CD14-positive monocyte (primary cell): ENCODE measurements at regions not wholly inside any gene's neighbourhood (a gene's known extent, or its start where the extent isn't known, plus 50 kb on each side); places are given as distances from the start of the nearest gene placed in this dataset.

Experiments
- DNase-seq, 3 donors: peaks; one replicate each; pipeline ENCODE4 v3.0.0-alpha.2; 2011 to 2022
- H2AFZ ChIP-seq: 2 replicates; pipeline ENCODE4 v1.6.0; 2012; ENCODE audit warnings: mild to moderate bottlenecking, low read depth, low read length, inconsistent platforms; ENCODE audit not compliant: insufficient read depth, poor library complexity, severe bottlenecking
- H3K27ac ChIP-seq, 2 donors: 1 replicate in 1 of 2; 2 replicates in 1 of 2; pipeline ENCODE4 v1.5.1; 2012 to 2013; ENCODE audit warnings: low read length in 2 of 2, control low read depth in 1 of 2, inconsistent platforms in 1 of 2, low read depth in 1 of 2, mild to moderate bottlenecking in 1 of 2
- H3K27me3 ChIP-seq, 2 donors: one replicate each; pipeline versions ENCODE4 v1.6.0 to v1.6.1; 2011 to 2013; ENCODE audit warnings: low read length in 2 of 2; ENCODE audit not compliant: control insufficient read depth in 2 of 2, insufficient read depth in 2 of 2
- H3K36me3 ChIP-seq, 2 donors: replicated peaks in 1 of 2; 1 replicate in 1 of 2; 2 replicates in 1 of 2; pipeline versions ENCODE4 v1.5.1 to v1.6.1; 2012 to 2013; ENCODE audit warnings: low read length in 2 of 2, control low read depth in 1 of 2, inconsistent platforms in 1 of 2, mild to moderate bottlenecking in 1 of 2; ENCODE audit not compliant: insufficient read depth in 2 of 2, control insufficient read depth in 1 of 2
- H3K4me1 ChIP-seq, 2 donors: 1 replicate in 1 of 2; 2 replicates in 1 of 2; pipeline versions ENCODE4 v1.5.1 to v1.6.1; 2012 to 2013; ENCODE audit warnings: low read length in 2 of 2, control low read depth in 1 of 2, inconsistent platforms in 1 of 2, mild to moderate bottlenecking in 1 of 2, moderate library complexity in 1 of 2; ENCODE audit not compliant: insufficient read depth in 2 of 2, control insufficient read depth in 1 of 2
- H3K4me2 ChIP-seq: replicated peaks from 2 replicates; pipeline ENCODE3; 2012; ENCODE audit warnings: low read length, moderate library complexity, mild to moderate bottlenecking; ENCODE audit not compliant: poor library complexity, severe bottlenecking; ENCODE audit errors: extremely low read depth
- H3K4me3 ChIP-seq, 3 experiments: fragments of 200-600 bp in 1 of 3; sonication (generic) in 1 of 3; replicated peaks in 1 of 3; 1 replicate in 2 of 3; 2 replicates in 1 of 3; pipeline ENCODE4 v1.5.1; 2011 to 2013; ENCODE audit warnings: low read length in 3 of 3, mild to moderate bottlenecking in 3 of 3, control low read depth in 2 of 3, low read depth in 2 of 3, inconsistent platforms in 1 of 3, moderate library complexity in 1 of 3
- H3K79me2 ChIP-seq: 2 replicates; pipeline ENCODE4 v1.6.0; 2012; ENCODE audit warnings: mild to moderate bottlenecking, control low read depth, inconsistent platforms, low read length, moderate library complexity; ENCODE audit not compliant: insufficient read depth
- H3K9ac ChIP-seq: 2 replicates; pipeline ENCODE4 v1.6.0; 2017; ENCODE audit warnings: low read length, mild to moderate bottlenecking; ENCODE audit not compliant: insufficient read depth, poor library complexity, severe bottlenecking
- H3K9me3 ChIP-seq, 2 donors: replicated peaks in 1 of 2; 1 replicate in 1 of 2; 2 replicates in 1 of 2; pipeline versions ENCODE4 v1.5.1 to v1.6.1; 2012 to 2013; ENCODE audit warnings: low read length in 2 of 2, control low read depth in 1 of 2; ENCODE audit not compliant: control insufficient read depth in 1 of 2, insufficient read depth in 1 of 2
- H4K20me1 ChIP-seq: 2 replicates; pipeline ENCODE4 v1.6.0; 2012; ENCODE audit warnings: mild to moderate bottlenecking, low read length, control low read depth, moderate library complexity; ENCODE audit not compliant: insufficient read depth
- H3K27ac Mint-ChIP-seq, 7 donors: one replicate each; pipeline ENCODE4 v1.8.0; 2020; ENCODE audit warnings: mild to moderate bottlenecking in 7 of 7, mixed read lengths in 7 of 7, moderate library complexity in 6 of 7, inconsistent platforms in 2 of 7
- H3K27me3 Mint-ChIP-seq, 3 donors: one replicate each; pipeline ENCODE4 v1.8.0; 2021 to 2022; ENCODE audit warnings: low read depth in 3 of 3, mild to moderate bottlenecking in 3 of 3, mixed read lengths in 3 of 3, moderate library complexity in 3 of 3, inconsistent platforms in 1 of 3
- H3K36me3 Mint-ChIP-seq, 2 donors: one replicate each; pipeline ENCODE4 v1.8.0; 2020; ENCODE audit warnings: mixed read lengths in 2 of 2, inconsistent platforms in 1 of 2, mild to moderate bottlenecking in 1 of 2
- H3K4me1 Mint-ChIP-seq: one replicate; pipeline ENCODE4 v1.8.0; 2020; ENCODE audit warnings: mild to moderate bottlenecking, mixed read lengths
- H3K4me3 Mint-ChIP-seq, 2 donors: one replicate each; pipeline ENCODE4 v1.8.0; 2020; ENCODE audit warnings: mild to moderate bottlenecking in 2 of 2, mixed read lengths in 2 of 2, moderate library complexity in 1 of 2
- H3K9me3 Mint-ChIP-seq, 7 donors: one replicate each; pipeline ENCODE4 v1.8.0; 2020 to 2022; ENCODE audit warnings: mixed read lengths in 7 of 7, mild to moderate bottlenecking in 6 of 7, moderate library complexity in 6 of 7, inconsistent platforms in 2 of 7
- WGBS: methylation state at CpG from one replicate; pipeline ENCODE4 v1.1.5; 2013; ENCODE audit warnings: missing lambda C conversion rate; ENCODE audit not compliant: insufficient coverage; 5-methylcytosine and 5-hydroxymethylcytosine counted together
- intact Hi-C, 2 donors: fragments of 100-400 bp; cut with micrococcal nuclease; formaldehyde crosslinking; loops; one replicate each; pipeline versions ENCODE4 v1.15.0 to v1.15.1; 2023
- TF ChIP-seq, protein P1 (sequence below): fragments of 200-600 bp; IDR thresholded peaks from one replicate; pipeline ENCODE4 v1.8.0; 2022; ENCODE audit warnings: antibody characterized with exemption, mild to moderate bottlenecking

DNA sequence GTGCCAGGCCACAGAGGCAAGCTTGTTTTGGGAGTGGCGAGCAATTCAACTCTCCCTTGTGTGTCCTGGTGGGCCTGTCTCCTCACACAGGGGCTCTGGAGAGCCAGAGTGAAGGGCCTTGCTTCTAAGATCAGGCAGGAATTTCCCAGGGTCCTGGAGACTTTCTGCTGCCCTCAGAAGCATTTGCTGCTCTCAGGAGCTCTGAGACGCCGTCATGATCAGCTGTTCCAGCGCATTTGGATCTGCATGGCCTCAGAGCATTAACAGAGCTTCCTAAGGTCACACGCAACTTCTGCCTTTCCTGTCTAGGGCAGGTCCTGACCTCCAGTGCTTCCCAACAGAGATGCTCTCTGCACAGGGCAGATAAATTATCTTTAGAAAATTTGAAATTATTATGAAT lies 52.2 kb upstream of the C10orf90 start:
- WGBS, result 77% methylated on average over 5 of the region's 5 CpGs
- H3K4me1 ChIP-seq, result no peaks in the 10 kb centered on the region
- DNase-seq, result no peak
- peaks cover 2 to 5% (median 3%) of the 10 kb centered on the region in 3 donors for H3K27me3 Mint-ChIP-seq
- TF ChIP-seq, protein P1, sequence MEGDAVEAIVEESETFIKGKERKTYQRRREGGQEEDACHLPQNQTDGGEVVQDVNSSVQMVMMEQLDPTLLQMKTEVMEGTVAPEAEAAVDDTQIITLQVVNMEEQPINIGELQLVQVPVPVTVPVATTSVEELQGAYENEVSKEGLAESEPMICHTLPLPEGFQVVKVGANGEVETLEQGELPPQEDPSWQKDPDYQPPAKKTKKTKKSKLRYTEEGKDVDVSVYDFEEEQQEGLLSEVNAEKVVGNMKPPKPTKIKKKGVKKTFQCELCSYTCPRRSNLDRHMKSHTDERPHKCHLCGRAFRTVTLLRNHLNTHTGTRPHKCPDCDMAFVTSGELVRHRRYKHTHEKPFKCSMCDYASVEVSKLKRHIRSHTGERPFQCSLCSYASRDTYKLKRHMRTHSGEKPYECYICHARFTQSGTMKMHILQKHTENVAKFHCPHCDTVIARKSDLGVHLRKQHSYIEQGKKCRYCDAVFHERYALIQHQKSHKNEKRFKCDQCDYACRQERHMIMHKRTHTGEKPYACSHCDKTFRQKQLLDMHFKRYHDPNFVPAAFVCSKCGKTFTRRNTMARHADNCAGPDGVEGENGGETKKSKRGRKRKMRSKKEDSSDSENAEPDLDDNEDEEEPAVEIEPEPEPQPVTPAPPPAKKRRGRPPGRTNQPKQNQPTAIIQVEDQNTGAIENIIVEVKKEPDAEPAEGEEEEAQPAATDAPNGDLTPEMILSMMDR, result no peak
- peaks cover 0 to 11% of the 10 kb centered on the region in 2 donors for H3K9me3 ChIP-seq
- H3K4me1 Mint-ChIP-seq, result no peaks in the 10 kb centered on the region
- no peaks in the 10 kb centered on the region for H3K79me2 ChIP-seq
- no peaks in the 10 kb centered on the region for H3K36me3 Mint-ChIP-seq
- no peak overlapping the region for H2AFZ ChIP-seq
- H3K4me2 ChIP-seq, result no peak overlapping the region
- no peaks in the 10 kb centered on the region for H3K36me3 ChIP-seq
- H3K4me3 ChIP-seq, result no peak overlapping the region
- H3K4me3 Mint-ChIP-seq, result no peak overlapping the region
- intact Hi-C loops, result no loop called here
- no peaks in the 10 kb centered on the region for H4K20me1 ChIP-seq
- no peak overlapping the region for H3K27ac ChIP-seq
- peaks cover 1 to 9% (median 2%) of the 10 kb centered on the region in 7 donors for H3K9me3 Mint-ChIP-seq
- no peak overlapping the region for H3K27ac Mint-ChIP-seq
- no peaks in the 10 kb centered on the region for H3K27me3 ChIP-seq
- no peak overlapping the region for H3K9ac ChIP-seq

DNA sequence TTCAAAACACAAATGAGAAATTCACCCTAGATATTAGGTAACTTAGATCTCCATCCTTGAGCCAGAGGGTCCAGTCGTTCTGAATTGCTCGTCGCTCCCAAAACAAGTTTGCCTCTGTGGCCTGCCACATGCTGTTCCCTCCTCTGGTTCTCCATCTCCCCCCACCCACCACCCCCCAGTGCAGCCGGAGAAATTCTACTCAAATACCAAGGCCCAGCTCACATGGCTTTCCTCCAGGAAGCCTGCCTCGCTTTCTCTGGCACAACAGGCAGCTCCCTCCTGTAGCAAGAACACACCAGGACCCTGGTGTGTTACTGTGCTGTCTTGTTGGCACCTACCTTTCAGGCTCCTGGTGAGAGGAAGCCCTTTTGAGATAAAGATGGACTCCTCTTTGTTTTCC lies 52.7 kb upstream of the C10orf90 start:
- Mint-ChIP-seq H3K4me3 (no peak overlapping the region), H3K9me3 (peaks cover 1 to 6% (median 2%) of the 10 kb centered on the region in 7 donors), H3K4me1 (no peaks in the 10 kb centered on the region), H3K27me3 (peaks cover 2 to 5% (median 3%) of the 10 kb centered on the region in 3 donors), H3K27ac (no peak overlapping the region), H3K36me3 (no peaks in the 10 kb centered on the region)
- H2AFZ ChIP-seq, result no peak overlapping the region
- no peaks in the 10 kb centered on the region for H3K36me3 ChIP-seq
- TF ChIP-seq, protein P1, result no peak
- no peak overlapping the region for H3K9ac ChIP-seq
- intact Hi-C loops, result no loop called here
- no peak for DNase-seq
- H3K4me1 ChIP-seq, result no peaks in the 10 kb centered on the region
- no peaks in the 10 kb centered on the region for H3K27me3 ChIP-seq
- no peak overlapping the region for H3K4me2 ChIP-seq
- peaks cover 0 to 11% of the 10 kb centered on the region in 2 donors for H3K9me3 ChIP-seq
- no peak overlapping the region for H3K27ac ChIP-seq
- WGBS, result 89% methylated on average over 3 of the region's 5 CpGs
- no peak overlapping the region for H3K4me3 ChIP-seq
- H4K20me1 ChIP-seq, result no peaks in the 10 kb centered on the region
- no peaks in the 10 kb centered on the region for H3K79me2 ChIP-seq
